ENCODE measurements at regions not wholly inside any gene's neighbourhood (a gene's known extent, or its start where the extent isn't known, plus 50 kb on each side); places are given as distances from the start of the nearest gene placed in this dataset.

DNA sequence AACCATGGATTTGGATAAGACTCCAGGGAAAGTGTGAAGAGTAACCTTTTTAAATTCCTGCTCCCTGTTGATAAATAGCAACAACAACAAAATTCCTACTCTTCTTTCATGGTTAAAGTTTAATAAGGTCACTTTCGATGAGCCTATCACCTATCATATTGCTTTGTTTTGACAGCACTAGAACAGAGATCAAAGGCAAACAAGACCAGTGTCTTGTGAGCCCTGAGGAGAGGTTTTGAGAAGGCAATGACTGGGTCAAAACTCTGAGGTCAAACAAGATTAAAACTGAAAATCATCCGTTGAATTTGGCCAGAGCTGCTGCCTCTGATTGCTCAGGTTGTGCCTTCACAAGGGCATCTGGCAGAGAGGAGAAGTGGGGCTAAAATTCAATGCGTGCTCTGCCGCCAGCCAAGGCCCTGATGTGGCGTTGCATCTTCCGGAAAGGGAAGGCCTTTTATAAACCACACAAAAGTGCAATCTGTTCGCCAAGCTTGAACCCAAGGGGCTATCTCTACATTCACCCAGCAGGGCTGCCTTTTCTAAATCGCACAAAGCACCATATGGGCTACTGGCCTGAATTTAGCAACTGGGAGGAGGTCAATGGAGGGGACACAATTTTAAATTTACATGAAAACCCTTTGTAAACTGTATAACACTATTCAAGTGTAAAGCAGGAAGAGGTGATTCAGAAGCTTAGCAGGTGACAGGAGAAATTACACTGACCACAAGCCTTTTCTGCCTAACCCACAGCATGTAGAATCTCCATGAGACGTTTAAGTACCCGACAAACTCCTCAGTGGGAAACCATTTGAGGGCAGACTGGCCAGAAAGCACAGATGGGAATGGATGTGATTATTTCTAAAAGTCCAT lies 140.8 kb downstream of the DAD1 start:
- H3K27me3 ChIP-seq = no peaks in the 10 kb centered on the region
- H3K4me3 ChIP-seq = no peak overlapping the region
- H3K9me3 ChIP-seq = no peaks in the 10 kb centered on the region
- H3K36me3 ChIP-seq = no peaks in the 10 kb centered on the region
- DNase-seq = no peak

DNA sequence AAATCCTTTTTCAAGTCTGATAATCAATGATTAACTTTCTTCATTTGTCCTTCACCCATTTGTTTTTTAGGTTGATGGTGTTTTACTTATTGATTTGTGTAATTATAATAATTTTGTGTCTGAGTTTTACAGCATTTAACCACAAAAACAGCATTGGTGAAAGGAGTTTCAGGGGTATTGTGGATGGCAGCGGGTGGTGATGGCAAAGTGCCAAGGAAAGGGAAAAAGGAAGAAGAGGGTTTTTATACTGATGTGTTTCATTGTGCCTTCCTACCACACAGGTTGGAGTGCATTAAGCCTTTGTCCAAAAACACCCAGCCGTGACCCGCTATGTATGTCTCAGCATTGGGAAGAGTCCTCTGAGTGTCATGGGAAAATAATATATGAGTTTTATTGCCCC lies 150.3 kb downstream of the DAD1 start:
- no peak overlapping the region for H3K4me3 ChIP-seq
- H3K27me3 ChIP-seq = no peaks in the 10 kb centered on the region
- H3K9me3 ChIP-seq = no peaks in the 10 kb centered on the region
- H3K36me3 ChIP-seq = no peaks in the 10 kb centered on the region
- no peak for DNase-seq

DNA sequence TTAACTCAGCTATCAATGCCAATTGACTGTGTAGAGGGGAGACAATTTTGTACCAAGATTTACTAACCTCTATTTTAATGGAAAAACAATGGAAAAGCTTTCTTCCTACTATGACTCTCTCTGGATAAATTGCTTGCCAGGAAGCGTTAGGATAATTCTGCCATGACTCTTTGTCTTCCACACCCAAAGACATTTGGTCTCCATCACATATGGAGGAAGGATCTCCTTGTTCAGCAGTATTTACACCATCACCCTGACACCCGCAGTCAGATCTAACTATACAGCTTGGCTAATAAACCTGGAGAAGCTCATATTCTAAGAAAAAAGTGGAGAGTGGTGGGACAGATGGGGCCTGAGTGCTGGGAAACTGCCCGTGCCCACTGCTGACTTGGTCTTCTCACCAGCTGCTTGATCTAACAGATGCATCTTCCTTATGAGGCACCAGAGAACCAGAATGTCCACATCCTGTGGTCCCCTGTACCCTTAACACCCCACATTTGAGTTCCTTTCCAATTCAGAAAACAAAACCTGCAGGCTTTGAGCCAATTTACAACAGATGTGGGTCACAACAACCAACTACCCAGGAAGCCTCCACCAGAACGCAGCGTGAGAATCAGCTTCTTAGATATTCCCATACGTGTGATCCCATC lies 154.0 kb downstream of the DAD1 start:
- Histone ChIP-seq H3K4me3 (no peak overlapping the region), H3K36me3 (no peaks in the 10 kb centered on the region), H3K27me3 (no peaks in the 10 kb centered on the region), H3K9me3 (no peaks in the 10 kb centered on the region)
- no peak for DNase-seq

DNA sequence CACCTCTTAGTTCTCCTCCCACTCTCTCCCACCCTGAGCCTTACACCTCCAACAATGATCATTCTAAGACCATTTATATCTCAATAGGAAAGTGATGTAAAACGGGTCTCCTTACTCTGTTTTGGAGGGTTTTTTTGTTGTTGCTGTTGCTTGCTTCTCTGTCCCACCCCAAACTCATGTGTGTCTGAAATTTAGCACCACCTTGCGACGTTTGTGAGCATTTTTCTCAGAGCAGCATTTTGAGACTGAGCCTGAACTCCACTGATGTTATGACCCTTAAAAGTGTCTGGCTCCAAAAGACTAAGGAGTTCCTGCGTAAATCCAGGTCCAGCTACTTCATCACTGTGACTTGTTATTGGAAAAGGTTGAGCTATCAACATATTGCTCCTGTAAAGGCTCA lies 155.0 kb downstream of the DAD1 start:
- no peak for DNase-seq
- Histone ChIP-seq H3K4me3 (no peak overlapping the region), H3K9me3 (no peaks in the 10 kb centered on the region), H3K36me3 (no peaks in the 10 kb centered on the region), H3K27me3 (no peaks in the 10 kb centered on the region)

DNA sequence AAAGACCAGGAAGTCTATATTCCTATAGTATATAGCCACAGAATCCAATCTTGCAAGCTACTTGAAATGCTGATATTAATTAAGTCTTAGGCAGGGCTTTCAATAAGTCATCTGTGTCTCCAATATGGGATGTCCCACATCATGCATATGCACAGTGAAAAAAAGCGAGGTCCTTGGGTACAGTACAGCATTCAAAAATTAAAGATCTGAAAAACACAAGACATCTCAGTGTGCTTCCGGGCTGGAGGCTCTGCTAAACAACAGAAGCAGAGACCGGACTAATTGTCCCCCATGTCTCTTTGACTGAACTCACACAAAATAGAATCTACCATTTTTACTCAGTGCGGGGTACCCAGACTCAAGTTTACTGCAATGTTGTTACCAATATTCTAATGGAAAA lies 156.0 kb downstream of the DAD1 start:
- DNase-seq = no peak
- Histone ChIP-seq H3K27me3 (no peaks in the 10 kb centered on the region), H3K9me3 (no peaks in the 10 kb centered on the region), H3K4me3 (no peak overlapping the region), H3K36me3 (no peaks in the 10 kb centered on the region)

DNA sequence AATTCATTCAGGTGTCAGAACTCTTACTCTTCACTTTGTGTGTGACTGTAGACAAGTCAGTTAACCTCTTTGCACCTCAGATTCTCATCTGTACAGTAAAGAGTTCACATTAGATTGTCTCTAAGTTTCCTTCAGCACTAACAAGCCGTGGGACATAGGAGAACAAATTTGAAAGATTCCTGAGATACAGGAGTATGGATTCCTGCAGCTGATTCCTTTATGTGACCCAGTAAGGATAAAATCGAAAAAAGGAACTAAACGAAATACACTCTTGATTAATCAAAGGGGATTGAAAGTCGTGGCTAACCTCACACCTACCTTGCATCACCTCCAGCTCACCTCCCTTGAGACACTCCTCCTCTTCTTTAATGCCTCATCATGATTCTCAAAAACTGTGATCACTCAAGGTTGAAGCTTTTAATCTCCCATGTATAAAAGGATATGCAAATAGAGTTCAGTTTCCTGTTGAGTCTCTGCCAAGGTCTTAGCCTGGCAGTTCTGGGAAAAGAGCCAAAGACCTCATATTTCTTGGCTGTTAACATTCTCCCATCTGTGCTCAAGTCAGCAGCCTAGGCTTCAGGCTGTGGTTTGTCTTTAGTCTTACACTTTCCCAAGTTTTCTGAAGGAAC lies 156.6 kb downstream of the DAD1 start:
- Histone ChIP-seq H3K36me3 (no peaks in the 10 kb centered on the region), H3K9me3 (no peaks in the 10 kb centered on the region), H3K27me3 (no peaks in the 10 kb centered on the region), H3K4me3 (no peak overlapping the region)
- DNase-seq = peak; percentile 47

DNA sequence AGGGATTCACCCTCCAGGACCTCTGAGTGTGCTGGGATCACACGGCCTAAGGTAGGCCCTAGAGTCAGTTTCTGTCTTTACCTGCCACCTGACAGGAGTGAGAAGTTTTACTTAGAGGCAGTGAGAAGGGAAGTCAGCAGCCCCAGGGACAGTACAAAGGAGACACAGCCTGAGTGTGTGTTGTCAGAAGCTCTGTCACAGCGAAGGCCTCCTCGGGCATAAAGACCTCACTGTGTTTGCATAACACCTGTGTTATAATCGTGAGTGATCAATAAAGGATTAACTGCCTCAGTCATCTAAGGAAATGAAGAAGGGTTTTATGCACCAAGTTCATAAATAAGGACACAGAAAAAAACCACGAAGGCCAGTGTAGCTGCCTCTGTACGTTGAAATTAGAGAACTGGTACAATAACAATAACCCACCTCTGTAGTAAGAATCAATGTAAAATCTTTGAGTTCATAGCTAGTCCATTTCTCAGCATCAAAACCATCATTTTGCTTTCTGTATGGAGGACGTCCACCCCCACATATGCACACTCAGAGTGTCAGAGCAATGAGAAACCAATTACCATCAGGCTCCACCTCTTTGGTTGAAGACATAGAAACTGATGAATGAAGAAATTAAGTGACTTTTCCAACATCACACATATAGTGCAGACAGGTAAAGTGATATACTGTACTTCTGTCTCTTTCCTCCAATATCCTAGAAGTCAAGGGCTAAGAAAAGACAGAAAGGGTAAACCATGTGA lies 159.3 kb downstream of the DAD1 start:
- DNase-seq = no peak
- H3K27me3 ChIP-seq = no peaks in the 10 kb centered on the region
- H3K9me3 ChIP-seq = no peaks in the 10 kb centered on the region
- H3K36me3 ChIP-seq = no peaks in the 10 kb centered on the region
- no peak overlapping the region for H3K4me3 ChIP-seq

DNA sequence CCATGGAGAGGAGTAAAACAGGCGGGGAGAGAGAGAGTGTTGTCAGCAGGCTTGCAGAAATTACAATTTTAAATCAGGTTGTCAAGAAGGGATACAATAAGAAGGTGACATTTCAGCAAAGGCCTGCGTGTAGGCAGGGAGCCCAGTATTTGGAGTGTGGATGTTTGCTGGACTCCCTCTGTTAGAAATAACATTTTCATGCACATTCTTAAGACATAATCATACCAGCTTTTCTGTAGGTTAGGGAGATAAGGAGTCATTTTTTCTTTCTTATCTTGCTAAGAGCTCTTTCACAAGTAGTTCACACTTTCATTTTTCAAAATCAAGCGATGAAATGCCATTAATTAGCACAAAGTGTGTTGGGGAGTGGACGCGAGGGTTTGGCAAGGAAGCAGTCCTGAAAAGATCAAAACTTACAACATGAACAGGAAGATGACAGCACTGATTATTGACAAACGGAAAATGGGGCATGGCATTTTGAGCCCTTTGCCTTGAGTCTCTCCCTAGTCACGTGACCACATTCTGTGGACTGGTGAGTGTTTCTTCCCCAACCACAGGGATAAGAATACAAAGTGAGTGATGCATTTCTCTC lies 160.2 kb downstream of the DAD1 start:
- Histone ChIP-seq H3K27me3 (no peaks in the 10 kb centered on the region), H3K9me3 (no peaks in the 10 kb centered on the region), H3K4me3 (no peak overlapping the region), H3K36me3 (no peaks in the 10 kb centered on the region)
- DNase-seq = no peak

DNA sequence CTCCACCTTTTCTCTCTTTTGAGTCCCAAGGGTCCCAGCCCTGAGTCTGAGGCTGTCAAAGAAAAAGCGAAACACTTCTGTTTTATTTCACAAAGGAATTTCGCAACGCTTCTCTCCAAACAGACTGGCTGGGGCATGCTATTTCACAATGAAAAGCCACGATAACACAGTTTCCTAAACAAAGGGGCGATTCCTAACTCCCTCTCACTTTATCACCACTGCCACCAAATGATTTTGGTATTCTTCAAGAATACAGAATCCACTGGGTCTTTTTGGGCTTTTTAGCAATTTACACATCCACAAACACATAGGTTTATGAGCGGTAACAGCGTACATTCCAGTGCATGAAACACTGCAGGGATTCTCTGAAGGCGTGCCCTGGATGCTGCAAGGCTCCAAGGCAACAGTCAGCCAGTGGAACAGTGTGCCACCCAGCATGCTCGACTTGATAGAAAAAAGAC lies 161.2 kb downstream of the DAD1 start:
- Histone ChIP-seq H3K36me3 (no peaks in the 10 kb centered on the region), H3K4me3 (no peak overlapping the region), H3K27me3 (no peaks in the 10 kb centered on the region), H3K9me3 (no peaks in the 10 kb centered on the region)
- DNase-seq = no peak

DNA sequence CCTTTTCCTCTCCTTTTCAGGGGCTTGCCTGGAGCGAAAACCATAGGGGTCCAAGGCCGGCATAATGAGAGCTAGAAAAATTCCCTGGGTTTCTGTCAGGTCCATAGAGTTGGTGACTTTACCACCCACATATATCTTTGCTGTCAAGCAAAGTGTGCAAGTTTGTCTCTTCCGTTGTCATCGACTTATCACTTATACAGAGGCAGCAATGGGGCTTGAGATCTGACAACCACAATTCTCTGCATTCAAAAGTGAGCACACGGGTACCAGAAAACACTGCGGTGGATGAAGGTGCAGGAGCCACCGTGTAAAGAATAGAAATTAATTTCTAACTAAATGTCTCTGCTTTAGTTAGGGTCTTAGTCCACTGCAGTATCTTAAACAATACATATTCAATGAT lies 162.3 kb downstream of the DAD1 start:
- no peaks in the 10 kb centered on the region for H3K27me3 ChIP-seq
- no peak for DNase-seq

DNA sequence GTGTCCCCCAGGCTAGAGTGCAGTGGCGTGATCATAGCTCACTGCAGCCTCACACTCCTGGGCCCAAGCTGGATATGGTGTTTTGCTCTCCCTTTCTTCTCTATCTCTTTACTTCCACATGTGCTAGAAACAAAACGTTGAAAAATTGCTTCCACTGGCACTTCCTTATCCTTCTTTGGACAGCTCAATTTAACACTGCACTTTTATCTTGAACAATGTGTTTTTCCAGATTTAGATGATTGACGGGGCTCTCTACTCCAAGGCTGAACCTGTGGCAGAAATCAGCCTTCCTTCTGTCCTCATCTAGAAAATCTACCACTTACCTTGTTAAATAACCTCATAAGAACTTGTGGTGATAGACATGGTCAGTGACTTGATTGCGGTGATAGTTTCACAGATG lies 165.1 kb downstream of the DAD1 start:
- no peak overlapping the region for H3K4me3 ChIP-seq
- H3K9me3 ChIP-seq = no peaks in the 10 kb centered on the region
- DNase-seq = no peak
- no peaks in the 10 kb centered on the region for H3K27me3 ChIP-seq
- H3K36me3 ChIP-seq = no peaks in the 10 kb centered on the region

More for the DNA sequence above, 162.3 kb downstream of the DAD1 start:
- Histone ChIP-seq H3K4me3 (no peak overlapping the region), H3K9me3 (no peaks in the 10 kb centered on the region), H3K36me3 (no peaks in the 10 kb centered on the region)

DNA sequence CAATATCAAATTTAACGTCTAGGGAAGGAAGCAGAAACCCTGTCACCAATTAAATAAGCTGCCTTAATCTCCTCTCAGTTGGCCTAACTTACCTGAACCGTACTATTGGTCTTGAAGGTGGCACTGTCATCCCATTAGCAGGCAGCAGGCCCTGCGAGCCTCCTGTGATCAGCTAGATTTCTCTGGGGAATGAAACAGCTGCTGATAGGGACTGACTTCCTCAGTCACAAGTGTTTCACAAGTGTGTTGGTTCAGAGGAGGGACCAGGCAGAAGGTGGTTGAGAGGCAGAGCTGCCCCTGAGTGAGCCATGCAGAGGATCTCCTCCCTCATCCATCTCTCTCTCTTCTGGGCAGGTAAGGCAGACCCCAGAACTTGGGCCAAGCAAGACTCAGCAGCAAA lies 166.8 kb downstream of the DAD1 start:
- Histone ChIP-seq H3K27me3 (no peaks in the 10 kb centered on the region), H3K9me3 (no peaks in the 10 kb centered on the region), H3K36me3 (no peaks in the 10 kb centered on the region), H3K4me3 (no peak overlapping the region)
- DNase-seq = no peak

DNA sequence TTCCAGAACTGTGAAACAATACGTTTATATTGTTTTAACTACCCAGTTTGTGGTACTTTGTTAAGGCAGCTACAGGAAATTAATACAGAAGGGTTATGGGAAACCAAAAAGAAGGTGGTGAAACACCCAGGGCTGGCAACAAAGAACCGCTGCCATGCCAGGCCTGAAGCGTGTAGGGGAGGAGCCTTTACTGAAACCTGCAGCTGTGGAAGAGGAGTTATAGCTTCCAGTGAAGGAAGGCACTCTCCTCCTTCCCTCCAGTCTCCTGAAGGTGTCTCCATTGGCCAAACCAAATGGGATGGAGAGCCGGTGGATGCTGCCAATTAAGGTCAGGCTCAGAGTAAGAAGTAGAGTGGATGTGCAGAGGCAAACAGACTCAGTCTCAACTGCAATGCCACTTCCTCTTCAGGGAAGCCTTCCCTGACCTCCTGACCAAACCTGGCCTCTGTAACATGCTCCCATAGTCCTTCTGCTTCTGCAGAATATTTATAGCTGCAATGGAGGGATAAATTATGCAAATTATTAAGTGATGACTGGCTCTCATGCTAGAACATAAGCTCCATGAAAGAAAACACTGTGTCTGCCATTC lies 168.3 kb downstream of the DAD1 start:
- no peak for DNase-seq
- H3K36me3 ChIP-seq = no peaks in the 10 kb centered on the region
- H3K4me3 ChIP-seq = no peak overlapping the region
- no peaks in the 10 kb centered on the region for H3K27me3 ChIP-seq
- H3K9me3 ChIP-seq = no peaks in the 10 kb centered on the region

DNA sequence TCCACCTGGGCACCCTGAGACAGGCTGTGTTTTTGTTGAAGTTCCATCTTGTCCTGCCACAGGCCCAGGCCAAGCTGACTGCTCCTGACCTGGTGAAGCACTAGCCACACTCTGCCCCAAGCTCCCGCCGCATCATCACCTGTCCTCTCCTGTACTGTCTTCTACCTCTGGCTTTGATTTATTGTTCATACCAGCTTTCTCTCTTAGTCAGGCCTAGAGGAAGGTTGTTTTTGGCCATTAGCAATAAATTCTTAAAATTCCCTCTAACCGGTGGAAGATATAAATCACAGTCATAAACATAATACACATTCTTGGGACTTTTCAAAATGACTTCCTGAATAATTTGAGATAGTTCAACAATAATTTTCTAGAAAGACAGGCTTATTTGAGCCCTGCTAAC lies 169.4 kb downstream of the DAD1 start:
- Histone ChIP-seq H3K9me3 (no peaks in the 10 kb centered on the region), H3K27me3 (no peaks in the 10 kb centered on the region), H3K36me3 (no peaks in the 10 kb centered on the region), H3K4me3 (no peak overlapping the region)
- DNase-seq = no peak

DNA sequence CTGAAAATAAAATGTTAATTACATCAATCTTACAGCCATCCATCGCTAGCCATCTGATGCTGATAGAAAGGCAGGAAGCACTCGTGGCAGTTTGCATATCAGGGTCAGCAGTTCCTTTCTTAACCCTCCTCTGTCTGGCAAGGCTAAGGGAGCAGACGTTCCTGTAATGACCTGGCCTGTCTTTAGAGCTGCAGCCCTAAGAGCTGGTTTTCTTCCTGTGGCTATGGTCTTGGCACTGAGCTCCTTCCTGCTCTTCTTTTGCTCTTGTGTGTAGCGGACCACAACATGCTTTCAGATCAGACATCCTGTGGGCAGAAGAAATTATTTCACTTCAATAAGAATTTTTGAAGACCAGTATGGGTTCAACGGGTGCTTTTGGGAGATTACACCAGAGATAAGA lies 170.4 kb downstream of the DAD1 start:
- no peak for DNase-seq
- no peaks in the 10 kb centered on the region for H3K36me3 ChIP-seq
- H3K4me3 ChIP-seq = no peak overlapping the region
- H3K27me3 ChIP-seq = no peaks in the 10 kb centered on the region
- H3K9me3 ChIP-seq = no peaks in the 10 kb centered on the region

DNA sequence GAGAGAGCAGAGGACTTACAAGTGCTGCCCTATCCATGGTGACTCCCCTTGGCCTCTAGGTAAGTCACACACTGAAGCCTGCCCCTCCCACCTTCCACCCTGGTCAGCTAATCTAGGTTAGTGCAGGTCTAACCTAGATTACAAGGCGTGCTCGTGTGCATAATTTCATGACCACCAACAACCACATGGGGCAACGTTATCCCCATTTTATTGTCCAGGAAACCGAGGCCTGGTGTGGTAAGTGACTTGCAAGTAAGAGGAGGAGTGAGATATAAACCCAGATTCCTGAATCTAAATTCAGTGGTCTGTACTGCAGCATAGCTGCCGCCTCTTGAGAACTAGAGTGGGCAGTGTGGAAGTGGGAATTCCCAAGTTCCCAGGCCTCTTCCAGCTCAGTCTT lies 171.1 kb downstream of the DAD1 start:
- Histone ChIP-seq H3K9me3 (no peaks in the 10 kb centered on the region), H3K27me3 (no peaks in the 10 kb centered on the region), H3K4me3 (no peak overlapping the region), H3K36me3 (no peaks in the 10 kb centered on the region)
- no peak for DNase-seq
